NCI-H128 (cell line): ENCODE measurements at regions not wholly inside any gene's neighbourhood (a gene's known extent, or its start where the extent isn't known, plus 50 kb on each side); places are given as distances from the start of the nearest gene placed in this dataset.

Source experiments
- DNase-seq: peaks from one replicate; lab custom pipeline; 2025; ENCODE audit not compliant: unreplicated experiment; lab: John Stamatoyannopoulos, UW

DNA sequence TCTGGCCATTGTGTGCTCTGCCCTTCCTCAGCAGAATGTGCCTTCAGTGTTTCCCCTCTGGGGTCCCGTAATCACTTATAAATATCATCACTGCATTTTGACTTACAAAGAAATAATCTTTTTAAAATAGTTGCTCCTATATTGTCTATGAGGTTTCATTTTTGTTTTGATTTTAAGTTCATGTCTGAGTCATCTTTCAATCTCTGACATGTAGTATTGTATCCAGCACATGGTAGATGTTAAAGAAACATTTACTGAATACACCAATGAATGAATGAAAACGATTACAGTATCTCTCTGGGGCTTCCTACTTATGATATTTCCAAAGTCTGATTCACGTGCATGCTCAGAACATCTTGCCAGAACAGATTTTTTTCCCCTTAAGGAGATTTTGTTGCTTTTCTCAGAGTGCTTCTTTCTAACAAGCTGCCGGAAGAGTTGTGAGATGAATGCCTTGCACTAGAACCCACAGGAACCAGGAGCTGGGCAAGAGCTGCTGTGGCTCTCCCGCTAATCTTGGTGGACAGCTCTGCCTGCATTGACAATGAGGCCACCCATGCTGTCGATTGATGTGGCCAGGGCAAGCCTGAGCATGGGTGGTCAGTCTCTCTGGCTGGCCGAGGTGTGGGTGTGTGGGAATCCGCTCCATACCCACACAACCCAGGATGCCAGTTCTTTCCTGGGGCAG is 199.4 kb downstream of the CYRIA start:
- no peak for DNase-seq

DNA sequence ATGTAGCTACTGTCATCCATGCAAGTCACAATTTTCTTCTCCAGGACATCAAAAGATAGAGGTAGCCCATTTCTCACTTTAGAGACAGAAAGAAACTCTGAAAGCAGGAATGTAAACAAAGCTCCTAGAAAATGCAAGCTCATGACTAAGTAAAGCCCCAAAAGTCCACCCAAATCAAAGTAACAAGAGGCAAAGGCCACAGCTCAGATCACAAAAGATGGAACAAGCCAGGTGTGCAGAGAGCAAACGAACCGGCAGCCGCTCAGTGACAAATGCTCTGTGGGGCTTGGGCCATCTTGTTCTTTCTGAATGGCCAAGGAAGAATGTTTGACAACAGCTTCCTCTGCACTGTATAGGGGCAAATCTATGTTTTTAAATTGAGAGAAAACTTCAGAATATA is 201.0 kb downstream of the CYRIA start:
- no peak for DNase-seq

- DNase-seq, result no peak
Observed at GRCh38 chr2:16462958-16463357, 202.7 kb downstream of the CYRIA start.

DNA sequence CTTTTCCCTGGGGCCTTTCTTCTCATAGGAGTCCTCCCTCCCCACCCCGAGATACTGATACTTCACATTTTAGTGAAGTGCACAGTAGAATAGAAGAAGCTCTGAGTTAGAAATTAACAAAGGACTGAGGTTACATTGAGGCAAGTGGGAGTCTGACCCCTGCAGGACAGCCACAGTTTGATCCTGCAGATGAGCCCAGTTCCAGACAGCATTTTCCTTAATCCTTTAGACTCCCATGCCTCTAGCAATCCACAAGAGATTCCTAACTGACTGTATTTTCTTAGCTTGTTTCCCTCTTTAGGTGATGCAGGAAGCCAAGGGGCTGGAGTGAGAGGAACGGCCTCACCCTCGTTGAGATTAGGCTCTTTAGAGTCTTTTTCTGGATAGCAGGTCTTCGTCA is 204.0 kb downstream of the CYRIA start:
- DNase-seq, result no peak

DNA sequence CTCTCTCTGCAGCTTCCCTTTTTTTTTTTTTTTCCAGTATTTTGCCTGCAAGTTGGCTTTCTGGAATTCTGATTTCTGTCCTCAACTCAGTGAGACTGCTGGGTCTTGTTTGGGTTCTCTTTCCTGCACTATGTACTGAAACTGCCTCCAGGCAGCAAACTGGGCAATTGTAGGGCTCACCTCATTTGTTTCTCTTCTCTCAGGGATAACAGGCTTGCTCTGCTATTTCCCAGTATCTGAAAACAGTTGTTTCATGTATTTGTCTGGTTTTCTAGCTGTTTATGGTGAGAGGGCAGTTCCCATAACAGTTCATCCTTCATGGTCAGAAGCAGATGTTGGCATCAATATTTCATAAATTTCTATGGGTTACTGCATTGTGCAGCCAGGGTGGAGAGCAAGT is 206.0 kb downstream of the CYRIA start:
- no peak for DNase-seq

- no peak for DNase-seq
Observed at GRCh38 chr2:16454621-16455020, 211.0 kb downstream of the CYRIA start.

GRCh38 chr2:16452123-16452522 is 213.5 kb downstream of the CYRIA start:
- no peak for DNase-seq

GRCh38 chr2:16446706-16447105 is 218.9 kb downstream of the CYRIA start:
- no peak for DNase-seq

DNA sequence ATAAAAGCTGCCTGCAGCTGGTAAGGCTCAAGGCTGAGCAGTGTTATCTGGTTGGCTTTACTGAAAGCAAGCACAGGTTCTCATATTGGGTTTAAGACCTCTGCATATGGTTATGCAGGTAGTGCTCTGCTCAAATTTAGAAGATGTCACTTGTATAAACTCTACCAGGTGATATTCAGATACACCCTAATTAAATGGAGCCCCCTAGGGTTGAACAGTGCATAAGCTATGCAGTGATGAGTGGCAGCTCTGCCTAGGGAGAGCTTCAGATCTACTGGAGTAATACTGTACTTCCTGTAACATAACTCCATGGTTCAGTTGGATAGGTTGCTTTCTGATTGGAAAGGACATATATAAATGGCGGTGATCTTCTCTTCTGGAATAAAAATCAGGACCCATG is 222.7 kb downstream of the CYRIA start:
- DNase-seq, result no peak

- DNase-seq, result no peak
Observed at GRCh38 chr2:16441431-16441830, 224.2 kb downstream of the CYRIA start.

DNA sequence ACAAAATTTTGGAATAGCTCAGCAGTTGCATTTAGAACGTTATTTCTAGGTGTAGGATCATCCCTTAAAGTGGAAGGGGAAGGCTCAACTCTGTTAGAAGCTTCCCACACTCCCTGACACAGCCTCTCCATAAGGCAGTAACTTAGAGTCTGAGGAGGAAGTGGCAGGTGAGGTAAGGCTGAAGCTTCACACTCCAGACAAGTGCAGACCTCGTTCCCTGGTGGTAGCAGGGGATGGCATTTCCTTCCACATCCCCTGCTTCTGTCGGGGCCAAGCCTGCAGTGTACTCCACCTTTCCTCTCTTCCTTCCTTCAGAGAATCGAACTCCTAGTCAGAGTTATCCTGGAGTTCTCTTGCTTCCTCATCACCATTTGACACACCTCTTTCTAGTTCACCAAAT is 224.7 kb downstream of the CYRIA start:
- DNase-seq, result no peak

DNA sequence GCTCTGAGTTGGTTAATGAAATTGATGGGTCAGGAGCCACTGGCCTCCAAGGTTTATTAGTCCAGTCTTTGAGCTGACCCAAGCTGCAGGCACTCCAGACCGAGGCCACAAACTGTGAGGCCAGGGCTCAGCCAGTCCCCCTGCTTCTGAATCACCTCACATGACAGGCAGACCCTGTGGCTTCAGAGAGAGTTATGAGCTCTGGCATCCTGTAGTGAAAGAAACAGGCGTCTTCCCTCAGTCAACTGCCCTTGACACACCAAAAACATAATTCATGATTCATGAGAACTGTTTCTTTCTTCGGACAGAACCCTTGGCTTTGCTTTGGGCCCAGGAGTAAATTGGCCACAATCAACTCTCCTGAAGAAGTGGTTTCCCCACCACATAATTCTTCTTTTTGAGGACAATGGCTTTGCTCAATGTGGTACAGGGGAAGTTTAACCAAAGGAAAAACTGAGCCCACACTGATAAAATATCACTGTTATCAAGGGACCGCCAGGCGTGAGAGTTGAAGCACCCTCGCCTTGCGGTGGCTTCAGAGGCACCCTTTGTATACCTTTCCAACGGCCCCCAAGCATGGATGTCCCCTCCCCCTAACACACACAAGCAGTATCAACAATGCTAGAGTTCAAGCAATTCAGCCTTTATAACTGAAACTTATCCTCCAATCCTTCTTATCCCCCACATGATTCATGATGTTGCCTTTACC is 226.9 kb downstream of the CYRIA start:
- no peak for DNase-seq

GRCh38 chr2:16437189-16437588 is 228.4 kb downstream of the CYRIA start:
- DNase-seq, result no peak

DNA sequence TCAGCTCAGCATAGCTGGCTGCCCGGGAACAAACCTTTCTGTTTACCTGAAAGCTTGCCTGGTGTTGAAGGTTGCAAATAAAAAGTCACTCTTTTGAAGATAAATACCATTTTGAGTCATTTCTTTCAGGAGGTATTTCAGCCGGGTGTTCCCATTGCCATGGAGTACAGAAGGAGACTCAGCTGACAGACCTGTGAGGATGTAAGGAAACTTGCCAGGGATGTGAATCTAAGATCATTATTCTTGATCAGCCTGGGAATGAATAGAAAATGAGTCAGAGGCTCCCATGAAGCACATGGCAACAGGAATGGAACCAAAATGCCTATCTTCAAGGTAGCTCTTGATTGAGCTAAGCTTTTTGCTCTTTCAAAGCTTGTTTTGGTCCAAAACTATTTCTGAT is 231.2 kb downstream of the CYRIA start:
- DNase-seq, result no peak

DNA sequence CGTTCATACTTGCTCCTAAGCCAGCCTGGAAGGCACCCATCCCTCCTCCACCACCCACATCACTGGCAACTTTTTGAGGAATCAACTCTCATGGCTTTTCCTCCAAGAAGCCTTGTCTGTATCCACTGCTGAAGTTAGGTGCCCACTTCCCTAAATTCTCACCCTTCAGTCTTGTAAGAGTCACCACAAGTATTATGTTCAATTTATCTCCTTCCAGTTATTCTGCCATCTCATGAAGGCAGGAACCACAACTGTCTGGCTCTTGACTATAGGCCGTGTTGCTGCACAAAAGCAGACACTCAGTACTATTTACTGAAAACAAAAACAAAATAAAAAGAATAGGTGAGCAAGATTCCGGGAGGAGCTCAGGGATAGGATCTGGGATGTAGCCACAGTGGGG is 234.8 kb downstream of the CYRIA start:
- DNase-seq, result no peak

- no peak for DNase-seq
Observed at GRCh38 chr2:16429431-16430145, 236.0 kb downstream of the CYRIA start.

- no peak for DNase-seq
Observed at GRCh38 chr2:16429002-16429401, 236.6 kb downstream of the CYRIA start.

DNA sequence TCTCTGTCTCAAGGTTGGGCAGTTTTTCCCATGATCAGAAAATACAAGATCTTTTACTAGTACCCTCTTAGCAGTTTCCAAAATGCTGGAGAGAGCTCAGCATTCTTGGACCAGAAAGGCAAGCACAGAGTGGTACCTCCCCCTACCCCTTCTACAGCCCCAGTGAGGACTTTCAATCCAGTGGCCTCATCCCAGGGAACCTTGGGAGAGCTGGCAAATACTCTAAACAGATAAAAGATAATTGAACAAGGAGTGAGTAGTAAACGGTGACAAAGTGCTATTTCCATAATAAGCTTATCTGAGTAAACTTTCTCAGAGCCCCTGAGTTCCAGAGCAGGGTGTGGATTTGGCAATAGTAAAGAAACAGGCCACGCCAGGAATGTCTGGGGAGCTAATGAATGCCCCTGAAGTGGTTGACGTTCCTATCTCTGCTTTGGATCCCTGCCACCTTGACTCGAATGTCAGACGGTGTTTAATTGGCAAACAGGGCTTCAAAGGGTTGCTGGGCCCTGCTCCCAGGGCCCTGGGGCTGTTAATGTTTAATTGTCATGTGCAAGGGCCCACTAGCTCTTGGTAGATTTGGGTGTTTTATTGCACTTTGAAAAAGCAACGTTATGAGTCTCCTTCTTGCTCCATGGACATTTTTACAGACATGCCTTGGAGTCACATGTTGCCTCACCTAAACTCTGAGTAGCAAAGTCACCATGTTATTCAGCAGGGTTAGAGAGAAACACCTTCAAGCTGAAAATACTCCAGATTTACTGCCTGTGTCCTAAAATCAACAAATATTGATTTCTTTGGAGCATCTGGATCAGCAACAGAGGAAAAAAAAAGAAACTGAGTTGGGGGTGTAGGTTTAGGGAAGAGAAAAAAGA is 239.9 kb downstream of the CYRIA start:
- no peak for DNase-seq

- DNase-seq, result no peak
Observed at GRCh38 chr2:16420421-16420820, 245.2 kb downstream of the CYRIA start.

GRCh38 chr2:16417726-16418125 is 247.9 kb downstream of the CYRIA start:
- DNase-seq, result no peak

GRCh38 chr2:16416651-16417050 is 249.0 kb downstream of the CYRIA start:
- no peak for DNase-seq
